Ishikawa (cell line): ENCODE measurements at regions not wholly inside any gene's neighbourhood (a gene's known extent, or its start where the extent isn't known, plus 50 kb on each side); places are given as distances from the start of the nearest gene placed in this dataset.

ENCODE experiments used
- CEBPB ChIP-seq: IDR thresholded peaks from 2 replicates; pipeline ENCODE4 v1.6.1; 2012
- CREB1 ChIP-seq: IDR thresholded peaks from 2 replicates; pipeline ENCODE4 v1.6.1; 2012; ENCODE audit warnings: low read depth
- EGR1 ChIP-seq: IDR thresholded peaks from 2 replicates; pipeline ENCODE4 v1.6.1; 2012
- EP300 ChIP-seq: IDR thresholded peaks from 2 replicates; pipeline ENCODE4 v1.6.1; 2012; ENCODE audit warnings: borderline replicate concordance
- FOXM1 ChIP-seq: IDR thresholded peaks from 2 replicates; pipeline ENCODE4 v1.6.1; 2012; ENCODE audit warnings: low read depth, borderline replicate concordance
- MAX ChIP-seq: IDR thresholded peaks from 2 replicates; pipeline ENCODE4 v1.6.1; 2012
- NFIC ChIP-seq: IDR thresholded peaks from 2 replicates; pipeline ENCODE4 v1.6.1; 2012
- RAD21 ChIP-seq: IDR thresholded peaks from 2 replicates; pipeline ENCODE4 v1.6.1; 2012; ENCODE audit warnings: low read depth
- TAF1 ChIP-seq: IDR thresholded peaks from 2 replicates; pipeline ENCODE4 v1.6.1; 2012; ENCODE audit warnings: low read depth, mild to moderate bottlenecking
- TCF12 ChIP-seq: IDR thresholded peaks from 2 replicates; pipeline ENCODE4 v1.6.1; 2012; ENCODE audit warnings: low read depth
- TEAD4 ChIP-seq: IDR thresholded peaks from 2 replicates; pipeline ENCODE4 v1.6.1; 2012
- USF1 ChIP-seq: IDR thresholded peaks from 2 replicates; pipeline ENCODE4 v1.6.1; 2012
- YY1 ChIP-seq: IDR thresholded peaks from 2 replicates; pipeline ENCODE4 v1.6.1; 2012; ENCODE audit warnings: low read depth
- ZBTB7A ChIP-seq: IDR thresholded peaks from 2 replicates; pipeline ENCODE4 v1.6.1; 2012; ENCODE audit warnings: low read depth
- TF ChIP-seq, protein P1 (sequence below): IDR thresholded peaks from 2 replicates; pipeline ENCODE4 v1.6.1; 2012; ENCODE audit warnings: low read depth, mild to moderate bottlenecking

GRCh38 chr6:155916846-155917624, 461.4 kb upstream of the NOX3 start:
- TF ChIP-seq YY1 = no peak
- TF ChIP-seq, protein P1, sequence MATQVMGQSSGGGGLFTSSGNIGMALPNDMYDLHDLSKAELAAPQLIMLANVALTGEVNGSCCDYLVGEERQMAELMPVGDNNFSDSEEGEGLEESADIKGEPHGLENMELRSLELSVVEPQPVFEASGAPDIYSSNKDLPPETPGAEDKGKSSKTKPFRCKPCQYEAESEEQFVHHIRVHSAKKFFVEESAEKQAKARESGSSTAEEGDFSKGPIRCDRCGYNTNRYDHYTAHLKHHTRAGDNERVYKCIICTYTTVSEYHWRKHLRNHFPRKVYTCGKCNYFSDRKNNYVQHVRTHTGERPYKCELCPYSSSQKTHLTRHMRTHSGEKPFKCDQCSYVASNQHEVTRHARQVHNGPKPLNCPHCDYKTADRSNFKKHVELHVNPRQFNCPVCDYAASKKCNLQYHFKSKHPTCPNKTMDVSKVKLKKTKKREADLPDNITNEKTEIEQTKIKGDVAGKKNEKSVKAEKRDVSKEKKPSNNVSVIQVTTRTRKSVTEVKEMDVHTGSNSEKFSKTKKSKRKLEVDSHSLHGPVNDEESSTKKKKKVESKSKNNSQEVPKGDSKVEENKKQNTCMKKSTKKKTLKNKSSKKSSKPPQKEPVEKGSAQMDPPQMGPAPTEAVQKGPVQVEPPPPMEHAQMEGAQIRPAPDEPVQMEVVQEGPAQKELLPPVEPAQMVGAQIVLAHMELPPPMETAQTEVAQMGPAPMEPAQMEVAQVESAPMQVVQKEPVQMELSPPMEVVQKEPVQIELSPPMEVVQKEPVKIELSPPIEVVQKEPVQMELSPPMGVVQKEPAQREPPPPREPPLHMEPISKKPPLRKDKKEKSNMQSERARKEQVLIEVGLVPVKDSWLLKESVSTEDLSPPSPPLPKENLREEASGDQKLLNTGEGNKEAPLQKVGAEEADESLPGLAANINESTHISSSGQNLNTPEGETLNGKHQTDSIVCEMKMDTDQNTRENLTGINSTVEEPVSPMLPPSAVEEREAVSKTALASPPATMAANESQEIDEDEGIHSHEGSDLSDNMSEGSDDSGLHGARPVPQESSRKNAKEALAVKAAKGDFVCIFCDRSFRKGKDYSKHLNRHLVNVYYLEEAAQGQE = no peak
- TF ChIP-seq NFIC = no peak
- no peak for TF ChIP-seq TEAD4
- no peak for TF ChIP-seq RAD21
- no peak for TF ChIP-seq CREB1
- no peak for TF ChIP-seq FOXM1
- TF ChIP-seq MAX = no peak
- no peak for TF ChIP-seq USF1
- no peak for TF ChIP-seq EP300
- no peak for TF ChIP-seq ZBTB7A
- no peak for TF ChIP-seq TCF12
- no peak for TF ChIP-seq CEBPB
- no peak for TF ChIP-seq TAF1
- TF ChIP-seq EGR1 = no peak

- TF ChIP-seq MAX (no peak), NFIC (no peak), FOXM1 (no peak), EGR1 (no peak), USF1 (no peak), TAF1 (no peak), EP300 (no peak), YY1 (no peak), RAD21 (no peak), ZBTB7A (no peak), TCF12 (no peak), CEBPB (no peak), TEAD4 (no peak), CREB1 (no peak)
- TF ChIP-seq, protein P1 = no peak
Measured at GRCh38 chr6:155915651-155916050, 460.0 kb upstream of the NOX3 start.

GRCh38 chr6:155913816-155914215, 458.2 kb upstream of the NOX3 start:
- no peak for TF ChIP-seq NFIC
- TF ChIP-seq TEAD4 = no peak
- TF ChIP-seq CEBPB = no peak
- TF ChIP-seq YY1 = no peak
- TF ChIP-seq MAX = no peak
- no peak for TF ChIP-seq USF1
- no peak for TF ChIP-seq EP300
- no peak for TF ChIP-seq EGR1
- TF ChIP-seq, protein P1 = no peak
- TF ChIP-seq TCF12 = no peak
- no peak for TF ChIP-seq TAF1
- no peak for TF ChIP-seq ZBTB7A
- no peak for TF ChIP-seq FOXM1
- no peak for TF ChIP-seq RAD21
- TF ChIP-seq CREB1 = no peak
